GM23338 (cell line): ENCODE measurements at regions not wholly inside any gene's neighbourhood (a gene's known extent, or its start where the extent isn't known, plus 50 kb on each side); places are given as distances from the start of the nearest gene placed in this dataset.

Experiments
- ETS1 ChIP-seq: IDR thresholded peaks from 2 replicates; pipeline ENCODE4 v1.6.1; 2016; ENCODE audit warnings: antibody characterized with exemption
- EZH2 ChIP-seq: fragments of 200-600 bp; sonication (generic); IDR thresholded peaks from one replicate; pipeline ENCODE4 v1.8.0; 2017; ENCODE audit warnings: antibody characterized with exemption, mild to moderate bottlenecking, low read depth; ENCODE audit not compliant: unreplicated experiment
- EZH2phosphoT487 ChIP-seq: fragments of 200-600 bp; sonication (generic); IDR thresholded peaks from one replicate; pipeline ENCODE4 v1.8.1; 2018; ENCODE audit warnings: antibody characterized with exemption; ENCODE audit not compliant: unreplicated experiment
- POLR2AphosphoS5 ChIP-seq: IDR thresholded peaks from 2 replicates; pipeline ENCODE4 v1.6.1; 2016; ENCODE audit warnings: antibody characterized with exemption, low read depth
- REST ChIP-seq: IDR thresholded peaks from one replicate; pipeline ENCODE4 v1.6.1; 2018; ENCODE audit warnings: antibody characterized with exemption; ENCODE audit not compliant: unreplicated experiment
- ZNF331 ChIP-seq: fragments of 250-450 bp; sonication (Bioruptor Pico); IDR thresholded peaks from 2 replicates; pipeline ENCODE4 v1.5.0; 2020; ENCODE audit warnings: low read depth, mild to moderate bottlenecking, moderate library complexity
- TF ChIP-seq, protein P1 (sequence below), 2 experiments: fragments of 200-600 bp in 1 of 2; sonication (generic) in 1 of 2; conservative IDR thresholded peaks; 2 replicates each; pipeline versions ENCODE4 v1.5.1 to v1.6.1; 2016 to 2017; ENCODE audit warnings: antibody characterized with exemption in 2 of 2, low read depth in 2 of 2, mild to moderate bottlenecking in 2 of 2, moderate library complexity in 1 of 2

DNA sequence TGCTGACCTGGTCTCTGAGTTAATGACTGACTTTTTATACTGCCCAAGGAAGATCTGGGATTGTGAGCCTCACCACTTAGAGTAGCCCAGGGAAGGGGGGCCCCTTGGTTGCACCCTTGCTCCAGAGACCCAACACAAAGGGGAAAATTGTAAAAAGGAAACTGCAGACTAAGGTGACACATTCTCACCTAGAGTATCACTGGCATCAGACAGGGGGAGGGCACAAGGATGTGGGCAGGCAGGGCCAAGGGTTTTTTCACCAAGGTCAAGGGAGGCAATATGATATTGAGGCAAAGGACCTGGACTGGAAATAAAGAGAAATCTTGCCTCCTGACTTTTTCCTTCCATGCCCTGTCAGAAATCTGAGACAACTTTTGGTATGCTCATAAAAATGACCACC is 386.2 kb upstream of the FGF16 start:
- TF ChIP-seq, protein P1, sequence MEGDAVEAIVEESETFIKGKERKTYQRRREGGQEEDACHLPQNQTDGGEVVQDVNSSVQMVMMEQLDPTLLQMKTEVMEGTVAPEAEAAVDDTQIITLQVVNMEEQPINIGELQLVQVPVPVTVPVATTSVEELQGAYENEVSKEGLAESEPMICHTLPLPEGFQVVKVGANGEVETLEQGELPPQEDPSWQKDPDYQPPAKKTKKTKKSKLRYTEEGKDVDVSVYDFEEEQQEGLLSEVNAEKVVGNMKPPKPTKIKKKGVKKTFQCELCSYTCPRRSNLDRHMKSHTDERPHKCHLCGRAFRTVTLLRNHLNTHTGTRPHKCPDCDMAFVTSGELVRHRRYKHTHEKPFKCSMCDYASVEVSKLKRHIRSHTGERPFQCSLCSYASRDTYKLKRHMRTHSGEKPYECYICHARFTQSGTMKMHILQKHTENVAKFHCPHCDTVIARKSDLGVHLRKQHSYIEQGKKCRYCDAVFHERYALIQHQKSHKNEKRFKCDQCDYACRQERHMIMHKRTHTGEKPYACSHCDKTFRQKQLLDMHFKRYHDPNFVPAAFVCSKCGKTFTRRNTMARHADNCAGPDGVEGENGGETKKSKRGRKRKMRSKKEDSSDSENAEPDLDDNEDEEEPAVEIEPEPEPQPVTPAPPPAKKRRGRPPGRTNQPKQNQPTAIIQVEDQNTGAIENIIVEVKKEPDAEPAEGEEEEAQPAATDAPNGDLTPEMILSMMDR (conservative IDR thresholded peaks at IDR 0.05; ENCODE audit: low read depth in 2 of 2), result no peak
- no peak for TF ChIP-seq EZH2
- TF ChIP-seq POLR2AphosphoS5, result no peak
- TF ChIP-seq EZH2phosphoT487, result no peak
- no peak for TF ChIP-seq REST
- no peak for TF ChIP-seq ETS1
- TF ChIP-seq ZNF331 (CRISPR knock-in tag), result no peak
